HL-60 (cell line): ENCODE measurements at regions not wholly inside any gene's neighbourhood (a gene's known extent, or its start where the extent isn't known, plus 50 kb on each side); places are given as distances from the start of the nearest gene placed in this dataset.

ENCODE experiments used
- CTCF ChIP-seq: IDR thresholded peaks from one replicate; pipeline ENCODE4 v1.5.1; 2011; ENCODE audit warnings: low read length, control low read depth, inconsistent platforms; ENCODE audit not compliant: insufficient read depth
- GABPA ChIP-seq: IDR thresholded peaks from 2 replicates; pipeline ENCODE4 v1.6.1; 2012; ENCODE audit warnings: low read depth
- POLR2AphosphoS5 ChIP-seq: IDR thresholded peaks from 2 replicates; pipeline ENCODE4 v1.6.1; 2012; ENCODE audit warnings: low read depth
- REST ChIP-seq: IDR thresholded peaks from 2 replicates; pipeline ENCODE4 v1.6.1; 2012; ENCODE audit warnings: low read depth; ENCODE audit not compliant: insufficient replicate concordance
- SPI1 ChIP-seq: IDR thresholded peaks from 2 replicates; pipeline ENCODE4 v1.6.1; 2012; ENCODE audit warnings: low read depth, mild to moderate bottlenecking, borderline replicate concordance

- no peak for TF ChIP-seq CTCF
- TF ChIP-seq POLR2AphosphoS5 = no peak
- TF ChIP-seq SPI1 = no peak
- TF ChIP-seq REST = no peak
- no peak for TF ChIP-seq GABPA
Observed at GRCh38 chr12:20150835-20151422, 217.4 kb upstream of the PDE3A start.
